ENCODE measurements at regions not wholly inside any gene's neighbourhood (a gene's known extent, or its start where the extent isn't known, plus 50 kb on each side); places are given as distances from the start of the nearest gene placed in this dataset.

DNA sequence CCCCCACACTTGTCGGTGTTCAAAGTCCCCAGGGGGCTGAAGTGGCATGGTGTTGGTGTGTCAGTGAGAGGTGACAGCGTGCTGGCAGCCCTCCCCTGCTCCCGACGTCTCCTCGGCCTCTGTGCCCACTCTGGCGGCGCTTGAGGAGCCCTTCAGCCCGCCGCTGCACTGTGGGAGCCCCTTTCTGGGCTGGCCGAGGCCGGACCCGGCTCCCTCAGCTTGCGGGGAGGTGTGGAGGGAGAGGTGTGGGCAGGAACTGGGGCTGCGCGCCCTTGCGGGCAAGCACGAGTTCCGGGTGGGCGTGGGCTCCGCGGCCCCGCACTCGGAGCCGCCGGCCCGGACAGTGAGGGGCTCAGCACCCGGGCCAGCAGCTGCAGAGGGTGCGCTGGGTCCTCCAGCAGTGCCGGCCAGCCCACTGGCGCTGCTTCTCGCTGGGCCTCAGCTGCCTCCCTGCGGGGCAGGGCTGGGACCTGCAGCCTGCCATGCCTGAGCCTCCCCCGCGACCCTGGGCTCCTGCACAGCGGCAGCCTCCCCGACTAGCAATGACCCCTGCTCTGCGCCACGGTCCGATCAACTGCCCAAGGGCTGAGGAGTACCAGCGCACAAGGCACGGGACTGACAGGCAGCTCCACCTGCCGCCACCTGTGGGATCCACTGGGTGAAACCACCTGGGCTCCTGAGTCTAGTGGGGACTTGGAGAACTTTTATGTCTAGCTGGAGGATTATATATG, 224.1 kb upstream of the RIOK2 start:
- DNase-seq, result no peak

DNA sequence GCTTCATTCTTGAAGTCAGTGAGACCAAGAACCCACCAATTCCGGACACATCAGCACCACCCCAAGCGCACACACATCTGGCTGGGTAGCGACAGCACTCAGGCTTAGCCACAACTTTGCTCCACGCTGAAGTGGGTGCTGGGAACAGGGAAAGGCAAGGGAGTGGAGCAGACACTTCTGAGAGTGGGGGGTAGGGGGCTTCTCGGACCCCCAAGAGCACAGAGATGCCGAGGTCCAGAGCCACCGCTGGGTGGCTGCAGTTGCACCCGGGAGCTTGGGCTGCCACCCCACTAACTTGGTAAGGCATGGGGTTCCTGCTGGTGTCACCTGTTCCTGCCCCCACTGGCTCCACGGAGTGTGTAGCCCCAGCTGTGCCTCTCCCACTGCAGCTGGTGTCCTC, 225.3 kb upstream of the RIOK2 start:
- DNase-seq, result no peak

DNA sequence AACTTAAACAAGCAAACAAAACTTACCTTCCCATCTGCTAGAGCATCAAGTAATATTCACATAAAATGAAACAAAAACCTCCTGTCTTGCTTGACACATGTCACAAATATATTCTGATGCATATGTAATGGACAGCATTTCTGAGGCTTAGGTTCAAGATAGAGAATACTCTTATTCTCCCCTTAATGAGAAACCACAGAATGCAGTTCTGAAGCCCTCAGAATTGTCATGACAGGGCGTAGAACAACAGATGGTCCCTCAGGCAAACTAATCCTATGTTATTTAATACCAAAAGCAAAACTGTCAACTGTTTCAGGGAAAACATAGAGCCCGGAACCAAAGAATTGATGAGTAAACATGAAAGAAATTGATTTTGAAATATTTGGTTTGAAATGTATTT, 229.9 kb upstream of the RIOK2 start:
- DNase-seq, result no peak

DNA sequence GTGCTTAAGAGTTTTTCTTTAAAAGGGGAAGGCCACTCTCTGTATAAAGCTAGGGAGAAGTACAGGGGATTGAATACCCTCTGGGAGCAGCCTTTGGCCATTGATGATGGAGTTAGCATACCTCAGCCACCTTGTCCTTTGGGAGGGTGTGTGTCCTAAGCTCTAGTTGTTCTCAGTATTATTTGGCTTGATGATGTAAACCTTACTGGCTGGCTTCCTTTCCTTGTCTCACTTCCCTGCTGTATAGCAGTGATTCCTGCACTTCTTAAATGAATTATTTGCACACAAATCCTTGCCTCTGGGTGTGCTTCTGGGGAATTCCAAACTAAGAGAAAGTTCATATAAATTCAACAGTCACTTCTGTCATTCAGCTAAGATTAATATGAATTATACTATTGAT, 234.9 kb upstream of the RIOK2 start:
- no peak for DNase-seq

DNA sequence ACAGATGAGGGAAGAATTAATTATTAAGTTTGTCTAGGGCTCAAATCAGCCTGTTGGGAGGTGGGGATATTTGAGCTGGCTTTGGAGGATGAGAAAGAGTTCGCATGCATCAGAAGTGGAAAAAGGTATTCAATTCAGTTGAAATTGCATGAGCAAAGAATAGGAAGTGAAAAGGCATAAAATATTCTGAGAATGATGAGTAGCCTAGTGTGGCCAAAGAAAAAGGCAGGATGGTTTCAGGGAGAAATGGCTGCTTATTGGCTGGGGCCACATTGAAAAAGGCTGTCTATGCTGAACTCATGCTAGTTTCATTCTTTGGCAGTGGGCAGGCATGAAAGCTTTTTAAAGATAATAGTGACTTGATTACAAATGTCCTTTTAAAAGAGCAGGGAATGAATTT, 235.4 kb upstream of the RIOK2 start:
- DNase-seq, result no peak

GRCh38 chr5:97420646-97421045, 237.6 kb upstream of the RIOK2 start:
- DNase-seq, result no peak

- DNase-seq, result no peak
These were observed 239.6 kb upstream of the RIOK2 start for GRCh38 chr5:97422678-97423077.

GRCh38 chr5:97425511-97425910, 242.5 kb upstream of the RIOK2 start:
- no peak for DNase-seq

GRCh38 chr5:97427235-97427634, 244.2 kb upstream of the RIOK2 start:
- no peak for DNase-seq

DNA sequence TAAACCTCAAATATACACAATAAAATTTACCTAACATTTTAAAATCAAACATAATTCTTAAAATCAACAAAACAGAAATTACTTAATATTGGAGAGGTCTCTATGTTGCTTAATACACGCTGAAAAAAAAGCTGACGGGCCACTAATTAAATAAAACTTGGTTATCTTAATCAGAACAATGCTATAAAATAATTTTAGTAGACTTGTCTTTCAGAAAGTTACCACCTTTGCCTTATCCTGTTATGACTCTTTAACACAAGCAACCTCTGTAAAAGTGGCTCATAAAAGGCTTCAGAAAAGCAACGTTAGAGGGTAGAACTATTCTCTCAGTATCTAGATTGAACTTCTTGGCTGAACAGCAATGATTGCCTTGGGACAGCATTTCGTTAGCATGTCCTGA, 251.0 kb upstream of the RIOK2 start:
- no peak for DNase-seq

DNA sequence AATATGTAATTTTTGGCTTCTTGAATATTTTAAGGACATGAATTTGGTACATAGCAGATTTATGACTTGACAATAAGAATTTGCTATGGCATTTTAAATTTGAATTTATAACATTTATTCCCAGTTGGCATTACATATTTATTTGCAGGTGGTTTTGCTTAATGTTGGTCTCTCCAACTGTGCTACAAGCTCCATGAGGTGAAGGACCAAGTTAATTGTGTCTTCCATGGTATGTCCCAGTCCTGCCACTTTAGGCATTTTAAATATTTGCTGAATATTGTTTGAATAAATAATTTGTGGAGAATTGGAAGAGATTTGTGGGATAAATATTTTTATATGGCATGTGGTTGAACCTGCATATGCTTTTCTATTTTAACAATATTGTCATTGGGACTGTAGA, 253.4 kb upstream of the RIOK2 start:
- DNase-seq, result no peak

DNA sequence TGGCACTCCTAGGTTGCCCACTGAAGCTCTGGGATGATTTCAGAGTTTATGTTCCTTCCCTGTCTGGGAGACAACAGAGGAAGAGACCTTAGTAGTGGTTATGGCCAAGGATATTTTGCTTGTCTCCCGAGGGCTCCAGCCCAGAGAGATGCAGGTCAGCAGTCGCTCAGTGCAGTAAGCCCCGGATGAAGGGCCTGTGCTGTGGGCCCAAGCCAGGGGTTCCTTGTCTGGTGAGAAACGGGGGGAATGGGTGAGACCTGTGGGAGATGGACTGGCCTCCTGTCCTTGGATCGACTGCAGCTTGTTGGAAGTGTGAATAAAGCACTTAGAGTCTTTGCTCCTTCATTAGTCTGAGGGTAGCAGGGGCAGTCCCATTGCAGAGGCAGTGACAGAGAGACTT, 260.7 kb upstream of the RIOK2 start:
- no peak for DNase-seq

- DNase-seq, result no peak
These were observed 266.1 kb upstream of the RIOK2 start for GRCh38 chr5:97449172-97449571.

DNA sequence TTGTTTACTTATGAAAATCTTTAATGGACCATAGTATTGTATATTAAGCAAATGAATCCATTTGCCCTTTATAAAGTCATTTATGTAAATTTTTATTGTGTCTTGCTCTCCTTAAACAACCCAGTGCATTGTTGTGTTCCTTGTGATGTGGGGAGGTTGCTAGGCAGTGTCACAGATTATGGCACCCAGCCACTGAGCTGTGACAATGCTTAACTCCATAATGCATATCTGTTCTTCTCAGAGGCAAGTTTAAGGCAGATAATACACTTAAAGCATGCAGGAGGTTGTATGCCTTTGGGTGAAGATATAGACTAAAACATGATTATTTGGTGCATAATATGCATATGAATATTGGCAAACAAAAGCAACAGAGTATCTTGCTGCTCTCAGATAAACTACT, 269.6 kb upstream of the RIOK2 start:
- no peak for DNase-seq

- no peak for DNase-seq
These were observed 270.2 kb upstream of the RIOK2 start for GRCh38 chr5:97453263-97453662.

DNA sequence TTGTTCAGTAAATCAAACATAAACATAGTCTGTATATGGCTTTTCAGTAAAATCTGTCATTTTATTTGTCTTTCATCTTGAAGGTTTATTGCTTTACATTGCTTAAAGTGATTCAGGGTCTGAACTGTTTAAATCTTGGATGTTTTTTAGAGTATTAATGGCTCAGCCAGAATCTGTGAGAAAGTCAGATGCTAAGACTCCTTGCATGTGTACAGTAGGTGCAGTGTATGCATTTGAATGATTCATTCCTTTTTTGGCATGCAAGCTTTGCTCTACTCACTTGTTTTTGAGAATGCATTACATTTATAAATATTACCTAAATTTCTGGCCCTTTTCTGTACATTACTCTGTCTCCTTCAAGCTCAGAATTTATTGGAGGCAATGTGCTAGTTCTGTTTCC, 271.0 kb upstream of the RIOK2 start:
- DNase-seq, result no peak

GRCh38 chr5:97455996-97456395, 272.9 kb upstream of the RIOK2 start:
- no peak for DNase-seq

- no peak for DNase-seq
These were observed 275.8 kb upstream of the RIOK2 start for GRCh38 chr5:97458851-97459250.

DNA sequence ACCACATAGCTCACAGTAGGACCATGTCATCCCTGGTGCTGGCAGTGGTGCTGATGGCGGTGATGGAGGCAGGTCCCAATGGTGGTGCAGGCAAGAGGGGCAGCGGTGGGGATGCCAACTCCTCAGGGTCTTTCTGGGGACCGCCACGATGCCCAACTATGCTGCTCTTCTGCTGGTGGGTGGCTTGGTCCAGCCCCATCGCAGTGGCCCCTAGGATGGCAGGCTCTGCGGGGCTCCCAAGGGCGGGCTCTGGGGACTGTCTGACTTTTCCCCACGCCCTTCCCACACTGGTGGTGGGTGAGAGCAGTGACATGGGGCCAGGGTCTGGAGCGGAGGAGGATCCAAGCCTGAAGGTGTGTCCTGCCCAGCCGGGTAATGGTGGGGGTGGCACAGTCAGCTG, 288.9 kb upstream of the RIOK2 start:
- no peak for DNase-seq

- no peak for DNase-seq
These were observed 292.8 kb upstream of the RIOK2 start for GRCh38 chr5:97475847-97476246.

GRCh38 chr5:97476852-97477534, 293.9 kb upstream of the RIOK2 start:
- no peak for DNase-seq

GRCh38 chr5:97478483-97478882, 295.4 kb upstream of the RIOK2 start:
- no peak for DNase-seq

DNA sequence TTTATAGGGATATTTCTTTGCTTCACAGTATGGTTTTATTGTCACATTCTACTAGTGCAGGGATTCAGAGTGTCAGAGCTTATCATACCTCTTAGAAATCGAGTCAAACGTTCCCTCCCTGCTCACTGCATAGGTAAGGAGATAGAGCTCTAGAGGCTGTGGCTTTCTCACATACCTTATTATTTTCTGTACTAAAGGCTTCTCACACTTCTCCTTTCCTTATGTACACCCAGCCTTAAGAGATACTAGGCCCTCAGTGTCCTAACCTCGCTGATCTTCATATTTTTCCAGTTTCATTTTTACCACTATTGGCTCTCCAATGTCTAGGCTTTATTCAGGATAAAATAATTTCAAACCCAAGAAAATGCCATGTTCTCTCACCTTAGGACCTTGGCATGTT, 297.3 kb upstream of the RIOK2 start:
- DNase-seq, result no peak

GRCh38 chr5:97488126-97488668, 305.1 kb upstream of the RIOK2 start:
- DNase-seq, result no peak
